ENCODE measurements at regions not wholly inside any gene's neighbourhood (a gene's known extent, or its start where the extent isn't known, plus 50 kb on each side); places are given as distances from the start of the nearest gene placed in this dataset.

GRCh38 chr9:91023741-91024140 is 222.1 kb downstream of the SYK start:
- DNase-seq (ENCODE audit: low read depth): no peak

- no peak for DNase-seq (ENCODE audit: low read depth)
These were observed 223.2 kb downstream of the SYK start for GRCh38 chr9:91024841-91025240.

- DNase-seq (ENCODE audit: low read depth): no peak
These were observed 224.2 kb downstream of the SYK start for GRCh38 chr9:91025856-91026255.

GRCh38 chr9:91026266-91026665 is 224.6 kb downstream of the SYK start:
- DNase-seq (ENCODE audit: low read depth): no peak

GRCh38 chr9:91027005-91027404 is 225.4 kb downstream of the SYK start:
- no peak for DNase-seq (ENCODE audit: low read depth)

- DNase-seq (ENCODE audit: low read depth): no peak
These were observed 226.7 kb downstream of the SYK start for GRCh38 chr9:91028166-91028827.

- no peak for DNase-seq (ENCODE audit: low read depth)
These were observed 228.2 kb downstream of the SYK start for GRCh38 chr9:91029650-91030361.

- DNase-seq (ENCODE audit: low read depth): no peak
These were observed 230.5 kb downstream of the SYK start for GRCh38 chr9:91032121-91032531.

- no peak for DNase-seq (ENCODE audit: low read depth)
These were observed 231.7 kb downstream of the SYK start for GRCh38 chr9:91033270-91033669.

- no peak for DNase-seq (ENCODE audit: low read depth)
These were observed 232.2 kb downstream of the SYK start for GRCh38 chr9:91033797-91034196.

- DNase-seq (ENCODE audit: low read depth): no peak
These were observed 232.9 kb downstream of the SYK start for GRCh38 chr9:91034521-91034920.

- no peak for DNase-seq (ENCODE audit: low read depth)
These were observed 233.6 kb downstream of the SYK start for GRCh38 chr9:91034976-91035824.

- DNase-seq (ENCODE audit: low read depth): no peak
These were observed 234.2 kb downstream of the SYK start for GRCh38 chr9:91035825-91036208.

- no peak for DNase-seq (ENCODE audit: low read depth)
These were observed 234.7 kb downstream of the SYK start for GRCh38 chr9:91036356-91036755.

GRCh38 chr9:91036826-91037510 is 235.3 kb downstream of the SYK start:
- DNase-seq (ENCODE audit: low read depth): no peak

GRCh38 chr9:91037511-91038482 is 236.2 kb downstream of the SYK start:
- no peak for DNase-seq (ENCODE audit: low read depth)

GRCh38 chr9:91038483-91039124 is 237.0 kb downstream of the SYK start:
- DNase-seq (ENCODE audit: low read depth): no peak

- no peak for DNase-seq (ENCODE audit: low read depth)
These were observed 237.7 kb downstream of the SYK start for GRCh38 chr9:91039125-91039834.

GRCh38 chr9:91039835-91040140 is 238.2 kb downstream of the SYK start:
- no peak for DNase-seq (ENCODE audit: low read depth)

All from HS-27A (cell line).